ENCODE measurements at regions not wholly inside any gene's neighbourhood (a gene's known extent, or its start where the extent isn't known, plus 50 kb on each side); places are given as distances from the start of the nearest gene placed in this dataset.
"Not testable (repeated sequence)": the region's sequence is repeated elsewhere in the genome, so short reads cannot be mapped to it uniquely, and the experiment has no call there.

DNA sequence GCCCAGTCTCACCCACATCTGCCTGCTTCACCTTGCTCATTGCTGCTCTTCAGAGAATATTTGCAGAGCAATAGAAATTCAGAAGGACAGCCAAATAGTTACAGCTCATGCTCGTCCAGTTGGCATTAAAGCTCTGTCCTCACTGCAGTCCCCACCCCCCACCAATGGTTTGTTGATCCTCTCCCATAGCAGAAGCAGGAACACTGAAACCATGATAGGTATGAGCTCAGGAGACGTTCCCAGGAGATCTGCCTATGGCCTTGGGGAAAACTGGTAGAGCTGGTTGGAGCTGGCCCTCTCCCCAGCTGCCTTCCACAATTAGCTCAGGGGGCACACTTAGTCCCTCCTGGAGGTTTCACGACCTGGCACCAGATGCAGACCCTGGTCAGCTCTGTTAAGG is 68.6 kb upstream of the KMT2C start:
- DNase-seq (ENCODE audit: low spot score), result no peak

DNA sequence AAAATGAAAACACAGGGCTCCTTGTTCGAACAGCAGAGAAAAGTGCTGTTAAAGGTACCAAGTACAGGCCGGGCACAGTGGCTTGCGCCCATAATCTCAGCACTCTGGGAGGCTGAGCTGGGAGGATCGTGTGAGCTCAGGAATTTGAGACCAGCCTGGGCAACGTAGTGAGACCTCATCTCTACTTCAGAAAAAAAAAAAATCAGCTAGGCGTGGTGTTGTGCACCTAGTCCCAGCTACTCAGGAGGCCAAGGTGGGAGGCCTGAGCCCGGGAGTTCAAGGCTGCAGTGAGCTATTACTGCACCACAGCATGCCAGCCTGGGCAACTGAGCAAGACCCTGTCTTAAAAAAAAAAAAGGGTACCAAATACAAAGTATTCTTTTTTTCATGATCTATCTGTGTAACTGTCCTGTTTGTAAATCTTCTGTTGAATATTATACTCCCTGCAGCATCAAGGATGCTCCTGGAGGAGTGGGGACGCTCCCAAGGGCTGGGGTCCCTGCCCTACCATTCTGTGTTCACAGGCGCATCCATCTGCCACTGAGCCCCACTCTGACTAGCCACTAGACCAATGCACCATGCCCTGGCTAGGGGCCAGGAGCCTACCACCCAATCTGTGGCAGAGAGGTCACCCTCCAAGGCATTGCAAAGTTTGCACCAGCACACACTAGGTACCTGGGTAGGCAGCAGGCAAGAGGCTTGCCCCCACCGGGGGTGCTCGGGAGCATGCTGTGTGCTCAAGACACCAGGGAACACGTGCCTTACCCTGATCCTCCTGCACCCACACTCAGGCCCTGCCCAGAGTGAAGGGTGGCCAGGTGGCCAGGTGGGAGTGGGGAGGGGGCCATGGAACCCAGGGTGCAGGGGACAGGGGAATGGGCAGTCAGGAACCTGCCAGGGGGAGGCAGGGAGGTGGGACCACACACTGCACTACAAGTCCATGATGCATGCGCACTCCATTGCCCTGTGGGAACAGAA is 67.3 kb upstream of the KMT2C start:
- no peak for DNase-seq (ENCODE audit: low spot score)

DNA sequence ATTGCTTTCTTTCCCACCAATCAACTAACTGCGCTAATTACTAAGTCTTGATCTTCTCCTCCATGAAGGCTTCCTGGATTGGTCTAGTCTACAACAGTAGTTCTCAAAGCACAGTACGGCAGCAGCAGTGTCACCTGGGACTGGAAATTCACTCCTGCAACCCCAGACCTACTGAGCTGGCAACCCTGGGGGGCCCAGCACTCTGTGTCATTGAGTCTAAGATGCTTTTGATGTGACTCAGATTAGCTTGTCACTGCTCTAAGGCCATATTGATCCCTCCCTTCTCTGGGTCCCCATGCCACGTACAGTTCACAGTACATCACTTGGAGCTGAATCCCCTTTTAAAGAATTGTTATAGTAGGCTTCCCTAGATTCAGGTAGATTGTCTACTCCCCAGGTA is 65.7 kb upstream of the KMT2C start:
- no peak for DNase-seq (ENCODE audit: low spot score)

DNA sequence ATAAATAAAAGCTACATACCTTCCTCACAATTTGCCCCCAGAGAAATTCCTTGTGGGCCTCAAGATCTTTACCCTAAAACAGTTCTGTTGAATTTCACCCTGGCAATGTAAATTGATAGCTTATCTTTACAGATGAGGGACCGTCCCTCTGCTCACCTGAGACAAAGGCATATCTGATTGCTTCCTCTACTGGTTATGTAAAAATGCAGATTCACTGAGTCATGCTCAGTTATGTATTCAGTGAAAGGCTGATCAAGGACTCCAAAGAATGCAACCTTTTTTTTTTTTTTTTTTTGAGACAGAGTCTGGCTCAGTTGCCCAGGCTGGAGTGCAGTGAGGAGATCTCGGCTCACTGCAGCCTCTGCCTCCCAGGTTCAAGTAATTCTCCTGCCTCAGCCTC is 64.2 kb upstream of the KMT2C start:
- not testable (repeated sequence) for DNase-seq (ENCODE audit: low spot score)

DNA sequence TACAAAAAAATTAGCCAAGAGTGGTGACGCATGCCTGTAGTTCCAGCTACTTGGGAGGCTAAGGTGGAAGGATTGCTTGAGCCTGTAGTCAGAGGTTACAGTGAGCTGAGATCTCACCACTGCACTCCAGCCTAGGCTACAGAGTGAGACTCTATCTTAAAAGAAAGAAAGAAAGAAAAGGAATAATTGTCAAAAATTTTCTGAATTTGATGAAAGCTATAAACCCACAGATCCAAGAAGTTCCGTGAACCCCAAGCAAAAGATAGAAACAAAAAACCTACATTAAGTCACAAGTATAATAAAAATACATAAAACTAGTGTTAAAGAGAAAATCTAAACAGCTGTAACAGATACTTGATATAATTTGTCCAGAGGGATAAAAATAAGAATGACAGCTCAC is 60.1 kb upstream of the KMT2C start:
- DNase-seq (ENCODE audit: low spot score), result no peak

DNA sequence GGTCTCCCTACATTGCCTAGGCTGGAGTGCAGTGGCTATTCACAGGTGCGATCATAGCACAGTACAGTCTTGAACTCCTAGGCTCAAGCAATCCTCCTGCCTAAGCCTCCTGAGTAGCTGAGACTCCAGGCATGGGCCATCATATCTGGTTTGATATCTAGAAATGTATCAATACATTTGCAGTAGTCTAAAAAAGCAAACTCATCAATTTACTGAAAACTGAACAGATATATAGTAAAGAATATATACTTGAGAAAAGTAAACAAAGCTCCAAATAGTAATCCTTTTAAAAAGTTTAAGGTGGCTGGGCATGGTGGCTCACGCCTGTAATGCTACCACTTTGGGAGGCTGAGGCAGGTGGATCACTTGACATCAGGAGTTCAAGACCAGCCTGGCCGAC is 57.1 kb upstream of the KMT2C start:
- DNase-seq (ENCODE audit: low spot score), result no peak

DNA sequence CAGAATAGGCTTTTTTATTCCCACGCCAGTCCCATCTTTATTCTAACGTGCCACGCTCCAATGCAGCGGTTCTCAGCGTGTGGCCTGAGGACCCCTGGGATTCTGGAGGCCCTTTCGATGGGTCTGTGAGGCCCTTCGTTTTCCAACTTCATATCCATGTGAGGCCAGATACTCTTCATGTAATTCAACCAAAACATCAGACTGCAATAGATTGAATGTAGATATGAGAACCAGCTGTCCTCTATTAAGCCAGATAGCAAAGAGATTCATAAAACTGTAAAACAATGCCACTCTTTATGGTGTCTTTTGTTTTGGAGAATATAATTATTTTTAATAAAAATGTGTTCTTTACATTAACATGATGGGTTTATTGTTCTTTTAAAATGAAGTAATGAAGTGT is 53.2 kb upstream of the KMT2C start:
- DNase-seq (ENCODE audit: low spot score), result no peak

DNA sequence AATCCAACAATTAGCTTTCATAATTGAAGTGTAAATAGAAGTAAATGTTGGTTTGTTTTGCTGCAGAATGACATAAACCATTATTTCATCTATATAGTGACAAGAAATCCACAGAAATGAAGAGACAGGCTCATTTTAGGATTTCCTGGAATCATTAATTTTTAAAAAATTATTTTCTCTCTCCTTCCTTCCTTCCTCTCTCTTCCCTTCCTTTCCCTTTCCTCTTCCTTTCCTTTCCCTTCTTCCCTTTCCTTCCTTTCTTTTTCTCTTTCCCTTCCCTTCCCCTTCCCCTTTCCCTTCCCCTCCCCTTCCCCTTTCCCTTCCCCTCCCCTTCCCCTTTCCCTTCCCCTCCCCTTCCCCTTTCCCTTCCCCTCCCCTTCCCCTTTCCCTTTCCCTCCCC is 51.2 kb upstream of the KMT2C start:
- no peak for DNase-seq (ENCODE audit: low spot score)

DNA sequence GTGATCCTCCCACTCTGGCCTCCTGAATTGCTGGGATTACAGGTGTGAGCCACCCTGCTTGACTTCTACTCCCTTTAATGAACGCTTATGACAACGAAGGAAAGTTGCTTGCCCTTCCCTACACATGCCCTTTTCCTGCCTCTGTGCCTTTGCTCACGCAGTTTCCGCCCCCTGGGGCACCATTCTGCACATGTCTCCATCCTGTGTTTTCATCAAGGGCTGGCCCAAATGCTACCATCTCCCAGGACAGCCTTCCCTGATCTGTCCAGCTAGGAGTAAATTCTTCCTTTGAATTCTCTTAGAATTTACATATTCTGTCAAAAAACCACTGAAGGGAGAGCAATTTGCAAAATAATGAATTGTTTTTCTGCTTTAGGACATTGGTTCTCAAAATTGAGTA is 50.0 kb upstream of the KMT2C start:
- no peak for DNase-seq (ENCODE audit: low spot score)

Measured in CD4-positive, alpha-beta T cell treated with Interleukin-2 at 100 ng/mL for 4 hours (primary cell).